ENCODE measurements at regions not wholly inside any gene's neighbourhood (a gene's known extent, or its start where the extent isn't known, plus 50 kb on each side); places are given as distances from the start of the nearest gene placed in this dataset.
"Not testable (repeated sequence)": the region's sequence is repeated elsewhere in the genome, so short reads cannot be mapped to it uniquely, and the experiment has no call there.

DNA sequence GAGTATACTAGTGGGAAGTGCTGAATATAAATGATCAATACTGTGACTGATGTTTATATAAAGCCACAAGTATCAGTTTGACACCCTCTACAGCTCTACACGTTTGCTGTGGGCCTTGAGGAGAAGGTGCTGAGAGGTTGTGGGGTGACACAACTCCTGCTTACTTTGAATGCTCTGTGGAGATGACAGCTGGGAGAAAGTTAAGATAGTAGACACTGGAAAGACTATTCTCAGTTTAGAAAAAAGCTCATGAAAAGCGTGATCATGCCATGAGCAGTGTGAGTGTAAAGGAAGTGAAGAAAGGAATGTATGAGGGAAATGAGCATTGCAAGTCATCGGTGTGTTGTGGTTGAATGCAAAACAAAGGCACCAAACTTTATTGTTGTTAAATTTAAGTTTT, 215.8 kb downstream of the UTRN start:
- TF ChIP-seq, protein P1, sequence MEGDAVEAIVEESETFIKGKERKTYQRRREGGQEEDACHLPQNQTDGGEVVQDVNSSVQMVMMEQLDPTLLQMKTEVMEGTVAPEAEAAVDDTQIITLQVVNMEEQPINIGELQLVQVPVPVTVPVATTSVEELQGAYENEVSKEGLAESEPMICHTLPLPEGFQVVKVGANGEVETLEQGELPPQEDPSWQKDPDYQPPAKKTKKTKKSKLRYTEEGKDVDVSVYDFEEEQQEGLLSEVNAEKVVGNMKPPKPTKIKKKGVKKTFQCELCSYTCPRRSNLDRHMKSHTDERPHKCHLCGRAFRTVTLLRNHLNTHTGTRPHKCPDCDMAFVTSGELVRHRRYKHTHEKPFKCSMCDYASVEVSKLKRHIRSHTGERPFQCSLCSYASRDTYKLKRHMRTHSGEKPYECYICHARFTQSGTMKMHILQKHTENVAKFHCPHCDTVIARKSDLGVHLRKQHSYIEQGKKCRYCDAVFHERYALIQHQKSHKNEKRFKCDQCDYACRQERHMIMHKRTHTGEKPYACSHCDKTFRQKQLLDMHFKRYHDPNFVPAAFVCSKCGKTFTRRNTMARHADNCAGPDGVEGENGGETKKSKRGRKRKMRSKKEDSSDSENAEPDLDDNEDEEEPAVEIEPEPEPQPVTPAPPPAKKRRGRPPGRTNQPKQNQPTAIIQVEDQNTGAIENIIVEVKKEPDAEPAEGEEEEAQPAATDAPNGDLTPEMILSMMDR (conservative IDR thresholded peaks at IDR 0.05; ENCODE audit: low read depth), result no peak
- no peak overlapping the region for H3K27ac ChIP-seq
- CTCF ChIA-PET, result no interaction called here
- POLR2A ChIA-PET (ENCODE audit: low non-redundant PET), result interaction anchor here (0.6 kb wide), 1 partner anchor 236 kb away, joined by 5 read pairs; no protein-coding TSS in a partner anchor
- DNase-seq (ENCODE audit: low spot score), result no peak

DNA sequence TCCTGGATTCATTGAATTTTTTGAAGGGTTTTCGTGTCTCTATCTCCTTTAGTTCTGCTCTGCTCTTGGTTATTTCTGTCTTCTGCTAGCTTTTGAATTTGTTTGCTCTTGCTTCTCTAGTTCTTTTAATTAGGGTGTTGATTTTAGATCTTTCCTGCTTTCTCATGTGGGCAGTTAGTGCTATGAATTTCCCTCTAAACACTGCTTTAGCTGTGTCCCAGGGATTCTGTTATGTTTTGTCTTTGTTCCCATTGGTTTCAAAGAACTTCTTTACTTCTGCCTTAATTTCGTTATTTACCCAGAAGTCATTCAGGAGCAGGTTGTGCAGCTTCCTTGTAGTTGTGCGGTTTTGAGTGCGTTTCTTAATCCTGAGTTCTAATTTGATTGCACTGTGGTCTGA, 220.1 kb downstream of the UTRN start:
- POLR2A ChIA-PET (ENCODE audit: low non-redundant PET), result interaction anchor here (0.6 kb wide), 1 partner anchor 10 kb away, joined by 4 read pairs; no protein-coding TSS in a partner anchor
- CTCF ChIA-PET; DNase-seq (ENCODE audit: low spot score); H3K27ac ChIP-seq: not testable (repeated sequence)

DNA sequence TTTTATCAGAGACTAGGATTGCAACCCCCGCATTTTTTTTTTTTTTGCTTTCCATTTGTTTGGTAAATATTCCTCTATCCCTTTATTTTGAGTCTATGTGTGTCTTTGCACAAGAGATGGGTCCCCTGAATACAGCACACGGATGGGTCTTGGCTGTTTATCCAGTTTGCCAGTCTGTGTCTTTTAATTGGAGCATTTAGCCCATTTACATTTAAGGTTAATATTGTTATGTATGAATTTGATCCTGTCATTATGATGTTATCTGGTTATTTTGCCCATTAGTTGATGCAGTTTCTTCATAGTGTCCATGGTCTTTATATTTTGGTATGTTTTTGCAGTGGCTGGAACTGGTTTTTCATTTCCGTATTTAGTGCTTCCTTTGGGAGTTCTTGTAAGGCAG, 220.9 kb downstream of the UTRN start:
- H3K27ac ChIP-seq; DNase-seq (ENCODE audit: low spot score); CTCF ChIA-PET; POLR2A ChIA-PET (ENCODE audit: low non-redundant PET): not testable (repeated sequence)

DNA sequence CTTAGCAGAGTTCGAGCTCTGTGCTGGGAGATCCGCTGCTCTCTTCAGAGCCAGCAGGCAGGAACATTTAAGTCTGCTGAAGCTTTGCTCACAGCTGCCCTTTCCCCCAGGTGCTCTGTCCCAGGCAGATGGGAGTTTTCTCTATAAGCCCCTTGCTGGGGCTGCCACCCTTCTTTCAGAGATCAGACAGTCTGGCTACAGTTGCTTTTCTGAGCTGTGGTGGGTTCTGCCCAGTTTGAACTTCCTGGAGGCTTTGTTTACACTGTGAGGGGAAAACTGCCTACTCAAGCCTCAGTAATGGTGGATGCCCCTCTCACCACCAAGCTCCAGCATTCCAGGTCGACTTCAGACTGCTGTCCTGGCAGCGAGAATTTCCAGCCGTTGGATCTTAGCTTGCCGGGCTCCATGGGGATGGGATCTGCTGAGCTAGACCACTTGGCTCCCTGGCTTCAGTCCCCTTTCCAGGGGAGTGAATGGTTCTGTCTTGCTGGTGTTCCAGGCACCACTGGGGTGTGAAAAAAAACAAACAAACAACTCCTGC, 222.7 kb downstream of the UTRN start:
- POLR2A ChIA-PET (ENCODE audit: low non-redundant PET); DNase-seq (ENCODE audit: low spot score); H3K27ac ChIP-seq: not testable (repeated sequence)
- CTCF ChIA-PET, result interaction anchor here (0.6 to 0.7 kb wide), 2 partner anchors 15 to 502 kb away, joined by 4 read pairs; no protein-coding TSS in a partner anchor

DNA sequence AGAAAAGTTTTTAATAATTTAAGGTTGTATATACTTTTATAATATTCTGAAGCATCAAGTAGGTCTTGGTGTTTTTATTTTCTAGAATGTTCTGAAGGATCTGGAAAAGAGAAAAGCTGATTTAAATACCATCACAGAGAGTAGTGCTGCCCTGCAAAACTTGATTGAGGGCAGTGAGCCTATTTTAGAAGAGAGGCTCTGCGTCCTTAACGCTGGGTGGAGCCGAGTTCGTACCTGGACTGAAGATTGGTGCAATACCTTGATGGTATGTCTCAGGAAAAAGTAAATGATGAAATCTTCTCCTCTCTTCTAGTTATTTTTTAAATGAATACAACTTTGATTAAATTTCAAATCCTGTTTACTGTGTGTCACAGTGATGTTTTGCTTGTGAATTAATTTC, 225.7 kb downstream of the UTRN start:
- TF ChIP-seq, protein P1 (conservative IDR thresholded peaks at IDR 0.05; ENCODE audit: low read depth), result no peak
- ChIA-PET CTCF (no interaction called here), POLR2A (ENCODE audit: low non-redundant PET) (no interaction called here)
- H3K27ac ChIP-seq, result no peak overlapping the region
- DNase-seq (ENCODE audit: low spot score), result no peak

DNA sequence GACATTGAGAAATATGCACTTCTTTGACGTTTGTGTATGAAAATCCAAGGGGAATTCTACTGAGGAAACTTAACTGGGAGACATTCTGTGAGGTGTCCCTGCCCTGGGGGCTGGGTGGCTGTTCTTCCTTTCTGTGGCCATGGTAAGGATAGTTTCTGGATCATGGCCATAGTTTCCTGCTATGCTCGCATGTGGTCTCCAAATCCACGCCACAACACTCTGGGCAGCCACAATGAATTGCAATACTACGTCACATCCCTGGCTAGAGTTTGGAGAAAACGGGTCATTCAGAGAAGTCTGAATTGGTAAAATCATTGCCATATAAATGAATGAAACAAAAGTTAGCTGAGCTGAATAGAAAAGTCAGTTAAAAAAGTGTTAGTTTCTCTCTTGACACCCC, 230.6 kb downstream of the UTRN start:
- no peak for DNase-seq (ENCODE audit: low spot score)
- H3K27ac ChIP-seq, result no peak overlapping the region
- ChIA-PET CTCF (interaction anchor here (0.6 kb wide), 1 partner anchor 965 kb away, joined by 4 read pairs; no protein-coding TSS in a partner anchor), POLR2A (ENCODE audit: low non-redundant PET) (interaction anchor here (0.6 kb wide), 1 partner anchor 11 kb away, joined by 4 read pairs; no protein-coding TSS in a partner anchor)
- TF ChIP-seq, protein P1 (conservative IDR thresholded peaks at IDR 0.05; ENCODE audit: low read depth), result no peak

DNA sequence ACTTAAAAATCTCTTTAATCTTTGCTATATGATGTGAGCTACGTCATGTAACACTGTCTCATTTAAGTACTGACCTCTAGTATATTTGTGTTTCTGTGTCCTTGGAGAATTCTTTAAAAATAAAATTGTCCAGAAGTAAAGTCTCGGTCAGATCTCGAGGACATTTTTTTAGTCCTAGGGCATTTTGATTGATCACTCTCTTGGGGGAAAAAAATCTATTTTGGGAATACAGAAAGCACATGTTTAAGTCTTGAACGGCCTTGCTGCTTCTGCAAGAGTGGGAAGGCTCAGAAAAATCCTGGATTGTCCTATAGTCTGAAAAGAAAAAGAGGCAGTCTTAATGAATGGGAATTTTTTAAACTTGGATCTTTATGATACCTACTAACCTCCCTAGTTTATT, 234.3 kb downstream of the UTRN start:
- POLR2A ChIA-PET (ENCODE audit: low non-redundant PET), result no interaction called here
- CTCF ChIA-PET, result interaction anchor here (0.7 kb wide), 1 partner anchor 9 kb away, joined by 4 read pairs; no protein-coding TSS in a partner anchor
- TF ChIP-seq, protein P1 (conservative IDR thresholded peaks at IDR 0.05; ENCODE audit: low read depth), result no peak

DNA sequence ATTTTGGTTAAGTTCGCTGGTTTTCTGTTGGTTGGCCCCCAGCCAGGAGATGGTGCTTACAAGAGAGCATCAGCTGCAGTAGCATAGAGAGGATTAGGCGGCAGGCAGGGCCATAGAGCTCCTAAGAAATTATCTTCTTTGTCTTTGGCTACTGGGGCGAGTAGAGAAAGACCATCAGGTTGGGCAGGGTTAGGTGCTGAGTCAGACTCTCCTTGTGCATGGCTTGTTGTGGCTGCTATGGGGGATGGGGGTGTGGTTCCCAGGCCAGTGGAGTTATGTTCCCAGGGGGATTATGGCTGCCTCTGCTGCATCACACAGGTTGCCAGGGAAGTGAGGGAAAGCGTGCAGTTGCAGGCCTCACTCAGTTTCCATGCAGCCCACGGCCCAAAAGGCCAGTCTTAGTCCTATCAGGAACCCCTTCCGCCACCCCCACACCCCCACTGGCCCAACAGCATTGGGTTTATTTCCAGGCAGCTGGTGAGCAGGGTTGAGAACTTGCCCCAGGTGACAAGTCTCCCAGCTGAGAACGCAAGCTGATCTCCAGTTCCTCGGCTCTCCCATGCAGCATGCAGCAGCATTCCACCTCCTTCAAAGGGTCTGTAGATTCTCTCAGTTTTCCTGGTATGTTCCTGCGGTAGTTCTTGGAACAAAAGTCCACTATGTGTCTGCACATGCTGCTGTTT, 243.7 kb downstream of the UTRN start:
- no peak for DNase-seq (ENCODE audit: low spot score)
- TF ChIP-seq, protein P1 (conservative IDR thresholded peaks at IDR 0.05; ENCODE audit: low read depth), result no peak
- CTCF ChIA-PET, result interaction anchor here (0.6 kb wide), 1 partner anchor 10 kb away, joined by 4 read pairs; no protein-coding TSS in a partner anchor
- no peak overlapping the region for H3K27ac ChIP-seq
- POLR2A ChIA-PET (ENCODE audit: low non-redundant PET), result no interaction called here

More for the DNA sequence above, 234.3 kb downstream of the UTRN start:
- no peak overlapping the region for H3K27ac ChIP-seq
- DNase-seq (ENCODE audit: low spot score), result no peak

All from RWPE1 (cell line).